Astrocyte (in vitro differentiated cells and primary cell): ENCODE measurements at regions not wholly inside any gene's neighbourhood (a gene's known extent, or its start where the extent isn't known, plus 50 kb on each side); places are given as distances from the start of the nearest gene placed in this dataset.

Experiments used
- EZH2 ChIP-seq: IDR thresholded peaks from 2 replicates; pipeline ENCODE4 v1.6.1; 2012; ENCODE audit warnings: mild to moderate bottlenecking, low read length, inconsistent platforms; ENCODE audit not compliant: insufficient read depth
- TF ChIP-seq, protein P1 (sequence below): IDR thresholded peaks from 2 replicates; pipeline ENCODE4 v1.5.1; 2011; ENCODE audit warnings: low read depth, mild to moderate bottlenecking, inconsistent platforms, low read length, moderate library complexity; ENCODE audit not compliant: insufficient read depth

DNA sequence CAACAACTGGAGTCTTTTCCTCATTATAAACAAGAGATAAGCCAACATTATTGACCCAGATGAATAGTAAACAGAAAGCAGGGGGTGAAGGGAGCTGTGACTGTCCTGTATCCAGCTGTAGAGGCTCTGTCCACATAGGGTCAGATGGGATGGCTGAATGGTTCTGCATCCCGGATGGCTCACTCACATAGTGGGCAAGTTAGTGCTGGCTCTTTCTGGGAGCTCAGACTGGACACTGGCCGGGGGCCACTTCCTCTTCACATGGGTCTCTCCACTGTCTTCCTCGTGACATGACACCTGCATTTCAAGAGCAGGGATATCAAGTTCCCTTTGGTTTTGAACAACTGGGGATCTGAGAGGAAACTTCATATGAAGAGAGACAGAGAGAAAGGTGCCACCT is 969.6 kb upstream of the TMEM132C start:
- TF ChIP-seq, protein P1, sequence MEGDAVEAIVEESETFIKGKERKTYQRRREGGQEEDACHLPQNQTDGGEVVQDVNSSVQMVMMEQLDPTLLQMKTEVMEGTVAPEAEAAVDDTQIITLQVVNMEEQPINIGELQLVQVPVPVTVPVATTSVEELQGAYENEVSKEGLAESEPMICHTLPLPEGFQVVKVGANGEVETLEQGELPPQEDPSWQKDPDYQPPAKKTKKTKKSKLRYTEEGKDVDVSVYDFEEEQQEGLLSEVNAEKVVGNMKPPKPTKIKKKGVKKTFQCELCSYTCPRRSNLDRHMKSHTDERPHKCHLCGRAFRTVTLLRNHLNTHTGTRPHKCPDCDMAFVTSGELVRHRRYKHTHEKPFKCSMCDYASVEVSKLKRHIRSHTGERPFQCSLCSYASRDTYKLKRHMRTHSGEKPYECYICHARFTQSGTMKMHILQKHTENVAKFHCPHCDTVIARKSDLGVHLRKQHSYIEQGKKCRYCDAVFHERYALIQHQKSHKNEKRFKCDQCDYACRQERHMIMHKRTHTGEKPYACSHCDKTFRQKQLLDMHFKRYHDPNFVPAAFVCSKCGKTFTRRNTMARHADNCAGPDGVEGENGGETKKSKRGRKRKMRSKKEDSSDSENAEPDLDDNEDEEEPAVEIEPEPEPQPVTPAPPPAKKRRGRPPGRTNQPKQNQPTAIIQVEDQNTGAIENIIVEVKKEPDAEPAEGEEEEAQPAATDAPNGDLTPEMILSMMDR, result no peak
- TF ChIP-seq EZH2, result no peak
